ENCODE measurements at regions not wholly inside any gene's neighbourhood (a gene's known extent, or its start where the extent isn't known, plus 50 kb on each side); places are given as distances from the start of the nearest gene placed in this dataset.
"Not testable (repeated sequence)": the region's sequence is repeated elsewhere in the genome, so short reads cannot be mapped to it uniquely, and the experiment has no call there.

- H3K4me1 Mint-ChIP-seq (ENCODE audit: low read depth): no peaks in the 10 kb centered on the region
- no peaks in the 10 kb centered on the region for H3K36me3 Mint-ChIP-seq (ENCODE audit: insufficient read depth in 2 of 2)
- H3K27me3 Mint-ChIP-seq (ENCODE audit: low read depth): peaks cover 55% of the 10 kb centered on the region
- H3K27ac Mint-ChIP-seq: no peak overlapping the region
- DNase-seq: no peak
- no peak overlapping the region for H3K4me3 Mint-ChIP-seq
- no peaks in the 10 kb centered on the region for H3K9me3 Mint-ChIP-seq
- no peak for ATAC-seq (replicated peaks in 1 of 2)
Measured at GRCh38 chrX:151042842-151043241, 59.7 kb downstream of the HMGB3 start.

GRCh38 chrX:151066373-151066772, 83.2 kb downstream of the HMGB3 start:
- not testable (repeated sequence) for H3K36me3 Mint-ChIP-seq (ENCODE audit: insufficient read depth in 2 of 2); H3K4me3 Mint-ChIP-seq; ATAC-seq (replicated peaks in 1 of 2); H3K9me3 Mint-ChIP-seq; H3K4me1 Mint-ChIP-seq (ENCODE audit: low read depth); DNase-seq; H3K27ac Mint-ChIP-seq
- peaks cover 17% of the 10 kb centered on the region for H3K27me3 Mint-ChIP-seq (ENCODE audit: low read depth)

GRCh38 chrX:151073767-151074166, 90.6 kb downstream of the HMGB3 start:
- no peaks in the 10 kb centered on the region for H3K4me1 Mint-ChIP-seq (ENCODE audit: low read depth)
- H3K27ac Mint-ChIP-seq: no peak overlapping the region
- H3K36me3 Mint-ChIP-seq (ENCODE audit: insufficient read depth in 2 of 2): no peaks in the 10 kb centered on the region
- ATAC-seq (replicated peaks in 1 of 2): no peak
- no peak for DNase-seq
- H3K9me3 Mint-ChIP-seq: no peaks in the 10 kb centered on the region
- H3K27me3 Mint-ChIP-seq (ENCODE audit: low read depth): peaks cover 13% of the 10 kb centered on the region
- H3K4me3 Mint-ChIP-seq: no peak overlapping the region

GRCh38 chrX:151081016-151081415, 95.4 kb upstream of the GPR50 start:
- H3K4me3 Mint-ChIP-seq: no peak overlapping the region
- peaks cover 40% of the 10 kb centered on the region for H3K27me3 Mint-ChIP-seq (ENCODE audit: low read depth)
- H3K9me3 Mint-ChIP-seq: no peaks in the 10 kb centered on the region
- H3K36me3 Mint-ChIP-seq (ENCODE audit: insufficient read depth in 2 of 2): no peaks in the 10 kb centered on the region
- no peak for ATAC-seq (replicated peaks in 1 of 2)
- H3K4me1 Mint-ChIP-seq (ENCODE audit: low read depth): peaks cover 5% of the 10 kb centered on the region
- H3K27ac Mint-ChIP-seq: no peak overlapping the region
- no peak for DNase-seq

- peak overlapping the region; percentile 44 to 58 for H3K4me3 Mint-ChIP-seq
- H3K4me1 Mint-ChIP-seq (ENCODE audit: low read depth): peaks cover 5% of the 10 kb centered on the region
Measured at GRCh38 chrX:151082077-151082948, 94.1 kb upstream of the GPR50 start.

GRCh38 chrX:151084454-151084853, 91.9 kb upstream of the GPR50 start:
- DNase-seq (no peak), ATAC-seq (replicated peaks in 1 of 2) (no peak)
- Mint-ChIP-seq H3K36me3 (ENCODE audit: insufficient read depth in 2 of 2) (no peaks in the 10 kb centered on the region), H3K4me3 (no peak overlapping the region), H3K9me3 (no peaks in the 10 kb centered on the region), H3K27ac (no peak overlapping the region), H3K27me3 (ENCODE audit: low read depth) (peaks cover 40% of the 10 kb centered on the region), H3K4me1 (ENCODE audit: low read depth) (peaks cover 5% of the 10 kb centered on the region)

More at GRCh38 chrX:151082077-151082948, 94.1 kb upstream of the GPR50 start:
- Mint-ChIP-seq H3K36me3 (ENCODE audit: insufficient read depth in 2 of 2) (no peaks in the 10 kb centered on the region), H3K9me3 (no peaks in the 10 kb centered on the region), H3K27me3 (ENCODE audit: low read depth) (peaks cover 40% of the 10 kb centered on the region), H3K27ac (no peak overlapping the region)
- ATAC-seq (replicated peaks in 1 of 2) (peak; percentile 81 to 85), DNase-seq (peak; percentile 52 to 65)

GRCh38 chrX:151085207-151085606, 91.2 kb upstream of the GPR50 start:
- H3K9me3 Mint-ChIP-seq: no peaks in the 10 kb centered on the region
- peaks cover 5% of the 10 kb centered on the region for H3K4me1 Mint-ChIP-seq (ENCODE audit: low read depth)
- H3K4me3 Mint-ChIP-seq: no peak overlapping the region
- H3K27ac Mint-ChIP-seq: no peak overlapping the region
- H3K27me3 Mint-ChIP-seq (ENCODE audit: low read depth): peaks cover 40% of the 10 kb centered on the region
- no peaks in the 10 kb centered on the region for H3K36me3 Mint-ChIP-seq (ENCODE audit: insufficient read depth in 2 of 2)
- DNase-seq: no peak
- no peak for ATAC-seq (replicated peaks in 1 of 2)

GRCh38 chrX:151088221-151088620, 88.2 kb upstream of the GPR50 start:
- H3K4me1 Mint-ChIP-seq (ENCODE audit: low read depth): no peaks in the 10 kb centered on the region
- peaks cover 30% of the 10 kb centered on the region for H3K27me3 Mint-ChIP-seq (ENCODE audit: low read depth)
- H3K9me3 Mint-ChIP-seq: no peaks in the 10 kb centered on the region
- H3K36me3 Mint-ChIP-seq (ENCODE audit: insufficient read depth in 2 of 2): no peaks in the 10 kb centered on the region
- ATAC-seq (replicated peaks in 1 of 2) (no peak), DNase-seq (no peak)
- H3K4me3 Mint-ChIP-seq: no peak overlapping the region
- H3K27ac Mint-ChIP-seq: no peak overlapping the region

- Mint-ChIP-seq H3K9me3 (no peaks in the 10 kb centered on the region), H3K4me3 (no peak overlapping the region), H3K27me3 (ENCODE audit: low read depth) (peaks cover 18% of the 10 kb centered on the region), H3K4me1 (ENCODE audit: low read depth) (no peaks in the 10 kb centered on the region), H3K36me3 (ENCODE audit: insufficient read depth in 2 of 2) (no peaks in the 10 kb centered on the region), H3K27ac (no peak overlapping the region)
- DNase-seq (no peak), ATAC-seq (replicated peaks in 1 of 2) (no peak)
Measured at GRCh38 chrX:151099001-151099400, 77.4 kb upstream of the GPR50 start.

- DNase-seq (no peak), ATAC-seq (replicated peaks in 1 of 2) (no peak)
- Mint-ChIP-seq H3K4me3 (no peak overlapping the region), H3K9me3 (no peaks in the 10 kb centered on the region), H3K27ac (no peak overlapping the region), H3K27me3 (ENCODE audit: low read depth) (peaks cover 19% of the 10 kb centered on the region), H3K4me1 (ENCODE audit: low read depth) (no peaks in the 10 kb centered on the region), H3K36me3 (ENCODE audit: insufficient read depth in 2 of 2) (no peaks in the 10 kb centered on the region)
Measured at GRCh38 chrX:151100799-151101198, 75.6 kb upstream of the GPR50 start.

- H3K4me3 Mint-ChIP-seq; H3K9me3 Mint-ChIP-seq; H3K4me1 Mint-ChIP-seq (ENCODE audit: low read depth); H3K36me3 Mint-ChIP-seq (ENCODE audit: insufficient read depth in 2 of 2); ATAC-seq (replicated peaks in 1 of 2); DNase-seq; H3K27ac Mint-ChIP-seq: not testable (repeated sequence)
- H3K27me3 Mint-ChIP-seq (ENCODE audit: low read depth): peaks cover 34% of the 10 kb centered on the region
Measured at GRCh38 chrX:151113200-151113599, 63.2 kb upstream of the GPR50 start.
